Hepatic stellate cell (primary cell): ENCODE measurements at regions not wholly inside any gene's neighbourhood (a gene's known extent, or its start where the extent isn't known, plus 50 kb on each side); places are given as distances from the start of the nearest gene placed in this dataset.
"Not testable (repeated sequence)": the region's sequence is repeated elsewhere in the genome, so short reads cannot be mapped to it uniquely, and the experiment has no call there.

Experiments used
- DNase-seq: peaks from one replicate; pipeline ENCODE4 v3.0.0; 2011; ENCODE audit warnings: low spot score

DNA sequence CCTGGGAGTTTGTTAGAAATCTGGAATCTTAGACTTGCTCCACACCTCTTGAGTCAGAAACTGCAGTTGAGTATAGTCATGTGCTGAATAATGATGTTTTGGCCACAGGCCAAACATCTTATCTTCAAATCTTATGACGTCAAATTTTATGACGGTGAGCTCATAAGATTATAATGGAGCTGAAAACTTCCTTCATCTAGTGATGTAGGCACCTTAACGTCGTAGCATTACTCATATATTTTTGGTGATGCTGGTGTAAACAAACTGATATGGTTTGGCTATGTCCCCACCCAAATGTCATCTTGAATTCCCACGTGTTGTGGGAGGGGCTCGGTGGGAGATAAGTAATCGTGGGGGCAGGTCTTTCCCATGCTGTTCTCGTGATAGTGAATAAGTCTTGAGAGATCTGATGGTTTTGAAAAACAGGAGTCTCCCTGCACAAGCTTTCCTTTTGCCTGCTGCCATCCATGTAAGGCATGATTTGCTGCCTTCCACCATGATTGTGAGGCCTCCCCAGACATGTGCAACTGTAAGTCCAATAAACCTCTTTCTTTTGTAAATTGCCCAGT, 268.0 kb upstream of the PROK2 start:
- DNase-seq, result no peak

DNA sequence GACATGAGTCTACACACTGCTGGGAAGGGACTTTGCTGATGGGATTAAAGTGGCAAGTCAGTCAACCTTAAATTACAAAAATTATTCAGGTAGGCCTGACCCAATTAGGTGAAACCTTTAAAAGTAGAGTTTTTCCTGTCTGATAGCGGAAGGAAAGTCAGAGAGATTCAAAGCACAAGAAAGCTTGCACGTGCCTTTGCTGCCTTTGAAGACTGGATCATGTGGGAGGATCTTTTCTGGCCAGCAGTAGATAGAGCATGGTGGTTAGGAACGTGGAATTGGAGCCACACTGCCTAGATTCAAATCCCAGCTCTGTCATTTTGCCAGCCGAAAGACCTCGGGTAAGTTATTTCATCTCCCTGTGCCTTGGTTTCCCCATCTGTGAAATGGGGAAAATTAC, 265.8 kb upstream of the PROK2 start:
- DNase-seq, result no peak

DNA sequence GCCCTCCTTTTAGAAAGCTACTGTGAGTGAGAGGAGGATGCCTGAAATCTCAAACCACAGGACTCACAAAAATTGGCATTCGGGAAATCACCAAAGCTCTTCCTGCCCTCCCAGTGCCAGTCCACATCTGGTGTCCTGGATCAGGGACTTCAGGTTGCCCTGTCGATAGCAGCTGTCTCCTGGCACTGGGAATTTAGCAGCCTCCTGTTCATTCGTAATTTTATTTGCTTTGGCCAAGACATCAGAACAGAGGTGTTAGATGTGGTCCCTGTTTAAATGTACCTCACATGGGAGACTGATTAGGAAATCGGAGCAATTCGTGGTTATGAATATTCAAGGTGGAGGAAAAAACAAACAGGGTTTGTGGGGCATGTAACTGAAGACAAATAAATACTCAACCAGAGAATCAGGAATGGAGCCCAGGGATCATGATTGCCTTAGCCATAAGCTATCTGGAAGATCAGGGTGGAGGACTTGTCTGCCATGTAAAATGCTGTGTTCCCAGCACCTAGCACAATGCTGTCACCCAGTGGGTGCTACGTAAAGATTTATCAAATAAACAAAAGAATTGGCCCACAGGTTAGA, 265.2 kb upstream of the PROK2 start:
- no peak for DNase-seq

DNA sequence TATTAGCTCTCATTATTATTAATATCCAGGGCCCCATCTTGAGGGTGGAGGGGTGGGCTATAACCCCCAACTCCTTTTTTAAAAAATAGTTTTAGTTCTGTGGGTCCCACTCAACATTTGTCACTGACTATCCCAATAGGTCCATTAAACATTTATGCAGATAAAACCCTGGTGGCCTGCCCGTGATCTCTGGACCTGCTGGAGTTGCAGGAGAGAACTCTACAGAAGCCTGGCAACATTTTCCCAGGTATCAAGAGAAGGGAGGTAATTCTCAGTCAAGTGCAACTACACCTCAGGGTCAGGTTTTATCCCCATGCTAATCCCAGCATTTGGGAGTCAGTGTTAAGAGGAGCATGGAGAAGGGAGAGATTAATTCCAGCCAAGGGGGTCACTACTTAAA, 264.4 kb upstream of the PROK2 start:
- no peak for DNase-seq

DNA sequence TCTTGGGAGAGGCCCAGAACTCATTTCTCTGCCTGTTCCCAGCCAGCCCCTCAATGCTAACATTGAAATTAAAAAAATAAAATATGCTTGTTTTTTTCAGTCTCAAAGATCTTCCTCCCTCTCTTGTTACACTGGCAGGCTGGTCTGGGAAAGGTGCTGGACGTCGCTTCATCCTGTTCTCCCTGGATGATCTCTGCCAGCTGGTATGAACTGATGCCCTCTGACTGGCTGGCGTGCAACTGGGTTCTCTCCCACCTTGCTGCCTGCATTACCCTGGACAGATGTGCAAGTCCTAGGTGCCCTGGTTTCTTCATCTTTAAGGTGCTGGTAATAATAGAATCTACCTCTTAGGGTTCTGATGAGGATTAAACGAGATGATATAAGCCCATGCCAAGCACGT, 263.9 kb upstream of the PROK2 start:
- no peak for DNase-seq

DNA sequence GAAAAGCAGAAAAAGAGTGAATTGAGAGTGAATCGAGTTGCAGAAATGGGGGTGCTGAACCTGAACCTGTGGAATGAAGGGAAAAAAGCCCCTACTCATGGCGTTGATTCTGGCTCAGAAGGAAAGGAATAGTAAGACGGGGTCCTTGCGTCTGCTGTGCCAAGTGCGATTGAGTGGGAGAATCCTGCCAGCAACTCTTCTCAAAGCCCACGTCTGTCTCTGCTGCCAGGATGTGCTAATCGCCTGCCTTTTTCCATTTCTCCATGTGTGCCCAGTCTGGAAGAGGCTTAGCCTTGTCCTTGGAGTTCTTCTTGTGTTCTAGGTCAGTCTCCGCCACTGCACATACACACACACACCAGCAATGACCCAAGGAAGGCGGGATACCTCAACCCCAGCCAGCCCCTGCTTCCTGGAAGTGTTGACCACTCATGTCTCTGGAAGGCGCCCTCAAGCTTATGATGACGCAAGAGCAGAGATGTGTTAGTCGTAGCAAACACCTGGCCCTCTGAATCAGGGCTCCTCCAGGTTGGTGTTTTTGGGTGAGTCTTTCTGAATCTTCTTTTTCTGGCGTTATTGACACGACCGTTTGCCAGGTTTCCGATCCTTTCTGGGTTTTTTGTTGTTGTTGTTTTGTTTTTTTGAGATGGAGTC, 262.4 kb upstream of the PROK2 start:
- DNase-seq, result no peak

DNA sequence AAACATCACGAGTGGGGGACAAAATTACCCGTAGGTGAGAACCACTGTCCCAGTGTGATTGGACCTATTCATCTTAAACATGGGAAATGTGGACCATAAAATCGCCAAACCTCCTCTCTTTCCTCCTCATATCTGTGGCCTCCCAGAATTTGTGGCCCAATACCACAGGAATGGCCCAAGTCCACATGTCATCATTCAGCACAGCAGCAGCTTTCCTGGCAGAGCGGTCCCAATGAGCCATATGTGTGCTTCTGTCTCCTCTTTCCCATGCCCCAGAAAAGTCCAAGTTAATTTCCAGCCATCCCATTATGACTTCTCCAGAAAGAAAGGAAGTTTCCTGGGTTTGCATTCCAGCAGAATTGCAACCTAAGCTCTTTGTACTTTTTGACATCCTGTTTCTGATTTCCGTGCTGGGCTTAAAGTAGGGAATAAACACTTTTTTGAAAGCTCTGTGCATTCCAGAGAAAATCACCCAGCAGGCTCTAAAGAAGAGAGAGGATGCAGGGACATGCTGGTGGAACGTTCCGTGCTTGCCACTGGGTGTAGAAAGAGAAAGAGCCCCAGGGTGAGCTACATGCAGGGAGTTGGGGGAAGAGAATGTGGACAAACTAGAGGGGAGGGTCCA, 259.4 kb upstream of the PROK2 start:
- no peak for DNase-seq

DNA sequence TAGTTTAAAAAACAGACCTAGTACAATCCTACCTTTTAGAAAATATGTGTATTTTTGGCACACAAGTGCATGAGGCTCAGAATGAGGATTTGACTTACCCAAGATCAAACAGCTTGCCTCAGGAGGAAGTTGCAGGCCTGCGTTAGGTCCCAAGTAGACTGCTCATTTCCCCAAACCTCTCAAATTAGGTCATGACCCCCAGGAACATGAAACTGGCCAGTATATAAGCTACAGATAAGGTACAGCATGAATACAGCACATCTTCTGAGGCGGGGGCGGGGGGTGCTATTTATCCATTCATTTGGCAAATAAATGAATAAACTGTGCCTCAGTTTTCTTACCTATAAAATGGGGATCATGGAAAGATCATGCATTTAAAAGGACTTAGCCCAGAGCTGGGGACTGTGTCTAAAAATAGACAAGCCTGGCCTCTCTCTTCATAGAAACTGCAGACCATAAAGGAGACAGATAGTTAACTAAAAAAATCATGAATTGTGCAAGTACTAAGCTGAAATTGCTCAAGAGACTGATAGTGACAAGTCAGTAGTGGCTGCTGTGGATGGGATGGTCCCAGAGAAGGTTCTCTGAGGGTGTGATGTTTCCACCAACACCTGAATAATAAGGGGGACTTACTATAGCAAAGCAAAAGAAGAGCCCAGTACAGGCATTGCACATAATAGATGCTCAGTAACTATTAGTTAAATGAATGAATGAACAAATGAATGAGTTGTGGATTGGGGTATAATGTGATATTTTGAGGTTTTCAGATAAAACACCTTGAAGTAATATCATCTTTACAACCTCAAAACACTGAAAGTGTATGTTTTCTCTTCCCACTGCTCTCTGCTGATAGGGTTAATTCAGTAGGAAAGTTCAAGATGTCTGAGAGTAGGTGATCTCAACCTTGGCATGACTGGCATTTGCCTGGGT, 258.5 kb upstream of the PROK2 start:
- no peak for DNase-seq

DNA sequence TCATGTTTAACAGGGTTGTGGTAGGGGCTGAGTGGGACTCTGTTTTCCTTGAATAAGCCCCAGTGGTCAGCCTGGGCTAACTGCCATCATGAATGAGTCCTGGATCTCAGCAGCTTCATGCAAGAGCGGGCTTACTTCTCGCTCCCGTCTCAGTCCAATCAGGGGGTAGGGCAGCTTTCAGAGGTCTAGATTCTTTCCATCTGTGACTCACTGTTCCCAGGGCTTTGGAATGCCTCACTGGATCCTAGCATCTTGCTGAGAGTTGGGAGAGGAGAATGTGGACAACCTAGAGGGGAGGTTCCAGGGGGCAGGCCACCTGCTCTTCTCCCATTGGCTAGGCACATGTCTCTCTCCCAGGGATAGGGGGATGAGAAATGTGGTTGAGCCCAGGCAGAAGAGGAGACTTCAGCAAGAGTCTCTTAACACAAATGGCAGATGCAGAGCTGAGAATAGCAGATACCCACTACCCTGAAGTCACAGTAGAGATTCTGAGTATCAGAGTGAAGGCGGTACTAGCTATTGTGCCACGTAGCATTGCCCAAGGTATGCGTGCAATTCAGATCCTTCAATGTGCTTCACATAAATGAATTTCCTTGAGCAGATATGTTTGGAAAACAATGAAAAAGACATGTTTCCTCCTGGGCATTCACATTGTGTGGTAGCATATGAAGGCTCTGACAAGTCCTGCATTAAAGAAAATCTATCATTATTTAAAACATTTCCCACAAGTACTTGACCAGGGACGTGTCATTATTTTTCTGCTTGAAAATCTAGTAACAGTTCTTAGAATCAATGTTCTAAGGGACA, 257.7 kb upstream of the PROK2 start:
- DNase-seq, result no peak

DNA sequence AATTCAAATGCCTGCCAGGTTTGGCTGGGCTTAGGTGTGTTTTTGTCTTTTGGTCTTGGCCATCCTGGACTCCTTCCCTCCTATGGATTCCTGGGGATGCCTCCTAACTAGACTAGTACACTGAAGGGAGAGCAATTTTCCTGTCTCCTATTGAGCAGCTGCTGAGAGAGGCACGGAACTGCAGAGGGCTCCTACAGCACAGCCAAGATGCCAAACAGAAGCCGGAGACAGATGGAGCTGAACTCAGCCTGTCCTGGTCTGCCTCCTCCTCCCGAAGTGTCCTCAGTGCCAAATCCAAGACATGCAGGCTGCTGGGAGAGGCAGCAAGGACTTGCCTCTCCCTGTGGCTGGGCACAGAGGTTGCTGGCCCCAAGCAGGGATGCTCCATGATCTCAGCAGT, 256.6 kb upstream of the PROK2 start:
- DNase-seq, result no peak

DNA sequence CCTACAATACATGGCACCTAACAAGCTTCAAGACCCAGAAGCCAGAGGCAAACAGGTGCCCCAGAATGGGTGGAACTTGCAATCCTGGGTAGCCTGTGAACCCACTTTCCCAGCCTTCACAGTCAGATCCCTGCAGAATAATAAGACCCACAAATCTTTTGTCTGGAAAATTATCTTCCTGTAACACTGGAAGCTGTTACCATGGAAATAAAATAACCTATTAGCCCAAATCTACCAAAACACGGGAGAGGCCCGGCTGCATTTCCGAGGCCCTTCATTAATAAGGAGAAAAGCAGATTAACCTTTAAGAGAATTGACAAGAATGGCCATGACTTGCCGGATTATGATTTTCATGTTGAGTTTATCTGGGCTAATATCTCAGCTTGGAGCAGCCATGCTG, 256.1 kb upstream of the PROK2 start:
- DNase-seq, result no peak

DNA sequence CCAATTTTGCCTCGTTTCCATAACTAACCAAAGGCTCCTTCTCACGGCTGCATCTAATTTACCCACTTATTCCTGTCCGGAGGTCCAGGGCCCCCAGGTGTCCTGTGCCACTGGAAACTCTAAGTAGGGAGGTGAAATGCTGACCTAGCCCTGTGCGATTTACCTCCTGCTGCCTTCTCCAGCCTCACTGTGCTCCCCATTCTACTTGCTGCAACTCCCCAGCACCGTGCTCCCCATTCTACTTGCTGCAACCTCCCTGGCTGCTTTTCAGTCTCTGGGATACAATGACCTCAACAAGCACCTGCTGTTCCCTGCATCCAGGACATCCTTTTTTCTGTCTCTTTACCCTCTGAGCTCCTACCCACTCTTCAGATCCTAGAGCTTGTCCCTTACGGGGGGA, 254.7 kb upstream of the PROK2 start:
- no peak for DNase-seq

DNA sequence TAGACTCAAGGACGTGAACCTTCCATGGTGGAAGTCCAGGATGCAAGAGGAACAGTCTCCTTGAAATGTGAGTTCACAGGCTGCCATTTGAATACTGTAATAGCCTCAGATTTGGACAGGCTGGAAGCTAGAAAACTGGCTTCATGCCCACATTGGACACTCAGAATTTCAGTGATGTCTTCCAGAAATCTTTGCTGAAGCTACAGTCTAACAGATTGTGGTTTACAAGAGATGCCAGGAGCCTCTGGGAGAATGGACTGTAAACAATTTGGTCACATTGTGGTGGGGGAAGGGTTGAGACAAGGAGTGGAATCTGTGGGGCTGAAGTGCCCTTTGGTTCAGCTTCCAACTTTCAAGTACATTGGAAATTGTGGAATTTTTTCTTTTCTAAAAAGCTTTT, 252.0 kb upstream of the PROK2 start:
- DNase-seq, result no peak

DNA sequence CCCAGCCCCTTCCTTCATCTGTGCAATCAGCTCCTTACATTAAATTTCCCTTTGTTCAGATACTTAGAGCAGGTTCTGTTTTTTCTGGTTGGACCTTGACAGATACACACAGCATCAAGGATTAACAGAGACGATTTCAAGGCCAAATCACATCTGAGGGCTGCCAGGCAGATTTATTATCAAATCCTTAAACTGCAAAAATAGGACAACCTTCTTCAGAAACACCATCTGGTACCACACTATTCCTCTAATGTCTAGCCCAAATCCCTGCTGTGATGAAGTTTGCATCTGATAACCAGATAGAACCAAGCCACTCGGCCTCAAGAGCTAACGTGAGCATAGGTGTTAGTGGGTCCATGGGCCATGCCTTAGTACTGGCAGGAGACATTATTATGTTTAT, 250.7 kb upstream of the PROK2 start:
- DNase-seq, result no peak

DNA sequence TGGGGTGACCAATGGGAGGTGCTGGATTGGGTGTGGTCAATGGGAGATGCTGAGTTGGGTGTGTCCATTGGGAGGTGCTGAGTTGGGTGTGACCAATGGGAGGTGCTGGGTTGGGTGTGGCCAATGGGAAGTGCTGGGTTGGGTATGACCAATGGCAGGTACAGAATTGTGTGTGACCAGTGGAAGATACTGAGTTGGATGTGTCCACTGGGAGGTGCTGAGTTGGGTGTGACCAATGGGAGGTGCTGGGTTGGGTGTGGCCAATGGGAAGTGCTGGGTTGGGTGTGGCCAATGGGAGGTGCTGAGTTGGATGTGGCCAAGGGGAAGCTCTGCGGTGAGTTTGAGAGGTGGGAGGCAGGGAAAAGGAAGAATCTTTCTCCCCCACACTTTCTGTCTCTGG, 250.0 kb upstream of the PROK2 start:
- no peak for DNase-seq

DNA sequence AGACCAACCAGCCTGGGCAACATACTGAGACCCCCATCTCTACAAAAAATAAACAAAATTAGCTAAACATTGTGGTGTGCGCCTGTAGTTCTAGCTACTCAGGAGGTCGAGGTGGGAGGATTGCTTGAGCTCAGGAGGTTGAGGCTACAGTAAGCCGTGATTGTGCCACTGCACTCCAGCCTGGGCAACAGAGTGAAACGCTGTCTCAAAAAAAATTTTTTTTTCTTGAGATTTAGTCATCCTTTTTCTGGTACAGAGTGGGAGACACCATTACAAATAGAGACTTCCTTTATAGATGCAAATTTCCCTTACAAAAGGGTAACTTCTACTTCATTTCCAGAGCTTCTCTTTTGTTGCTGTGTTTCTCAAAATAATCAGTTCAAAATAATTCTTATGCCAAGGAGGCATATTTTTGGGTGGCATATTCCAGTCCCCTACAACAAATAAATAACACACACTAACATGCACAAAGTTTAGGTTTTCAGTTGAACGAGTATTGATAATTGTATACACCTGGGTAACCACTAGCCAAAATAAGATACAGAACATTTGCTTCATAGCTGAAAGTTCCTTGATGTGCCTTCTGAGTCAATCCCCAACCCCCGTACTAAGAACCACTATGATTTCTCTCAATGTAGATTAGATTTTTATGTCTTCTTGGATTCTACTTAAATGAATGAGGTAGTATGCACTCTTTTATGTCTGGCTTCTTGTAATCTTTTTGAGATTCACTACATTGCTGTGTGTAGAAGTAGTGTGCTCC, 248.9 kb upstream of the PROK2 start:
- no peak for DNase-seq

DNA sequence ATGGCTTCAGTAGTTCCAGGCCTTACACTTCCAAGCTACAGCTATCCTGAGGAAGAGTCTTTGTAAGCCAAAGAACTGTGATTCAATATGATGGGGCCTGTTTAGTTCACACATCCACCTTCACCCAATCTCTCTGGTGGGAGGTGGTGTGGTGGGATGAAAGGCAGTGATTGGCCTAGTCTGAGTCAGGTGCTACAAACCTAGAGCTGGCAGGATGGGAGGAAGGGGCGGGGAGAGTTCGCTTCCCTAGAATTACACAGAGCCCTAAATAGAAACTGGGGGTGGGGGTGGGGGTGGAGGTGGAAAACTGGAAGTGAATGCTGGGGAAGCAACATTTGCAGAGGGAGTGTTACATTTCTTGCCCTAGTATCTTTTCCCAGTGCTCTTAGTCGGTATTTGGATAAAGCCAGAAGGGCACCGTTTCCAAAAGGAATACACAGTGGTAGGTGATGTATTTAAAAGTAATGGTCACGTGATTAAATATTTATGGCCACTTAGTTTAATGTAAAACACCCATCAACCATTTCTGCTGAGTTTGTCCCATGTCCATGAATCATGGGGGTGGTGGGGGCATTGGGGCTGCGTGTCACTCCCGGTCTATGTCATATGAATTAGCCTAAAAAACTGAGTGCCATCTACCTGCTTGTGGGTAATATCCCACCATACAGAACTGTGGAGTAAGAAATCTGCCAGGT, 247.6 kb upstream of the PROK2 start:
- no peak for DNase-seq

DNA sequence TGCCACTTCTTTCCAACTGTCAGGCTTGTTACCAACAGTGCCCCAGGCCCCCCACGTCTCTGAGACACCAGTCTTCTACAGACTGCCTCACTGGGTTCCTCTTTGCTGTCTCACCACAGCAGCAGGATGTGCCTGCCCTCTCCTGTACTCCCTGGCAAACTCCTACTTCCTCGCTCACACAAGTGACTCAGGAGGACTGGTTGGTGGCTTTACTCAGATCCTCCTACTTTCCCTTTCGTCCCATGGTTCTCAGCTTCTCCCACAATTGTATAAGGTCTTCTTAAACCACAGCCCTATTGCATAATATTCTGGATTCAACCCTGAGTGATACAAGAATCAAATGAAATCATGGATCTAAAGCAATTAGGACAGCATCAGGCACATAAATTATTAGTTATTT, 246.6 kb upstream of the PROK2 start:
- no peak for DNase-seq

DNA sequence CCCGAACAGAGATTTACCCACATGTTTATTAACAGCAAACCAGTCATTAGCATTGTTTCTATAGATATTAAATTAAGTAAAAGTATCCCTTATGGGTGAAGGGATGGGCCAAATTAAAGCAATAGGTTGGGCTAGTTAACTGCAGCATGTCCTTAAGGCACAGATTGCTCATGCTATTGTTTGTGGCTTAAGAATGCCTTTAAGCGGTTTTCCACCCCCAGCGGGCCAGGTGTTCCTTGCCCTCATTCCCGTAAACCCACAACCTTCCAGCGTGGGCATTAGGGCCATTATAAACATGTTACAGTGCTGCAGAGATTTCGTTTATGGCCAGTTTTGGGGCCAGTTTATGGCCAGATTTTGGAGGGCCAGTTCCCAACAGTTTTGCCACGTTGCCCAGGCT, 245.3 kb upstream of the PROK2 start:
- not testable (repeated sequence) for DNase-seq

DNA sequence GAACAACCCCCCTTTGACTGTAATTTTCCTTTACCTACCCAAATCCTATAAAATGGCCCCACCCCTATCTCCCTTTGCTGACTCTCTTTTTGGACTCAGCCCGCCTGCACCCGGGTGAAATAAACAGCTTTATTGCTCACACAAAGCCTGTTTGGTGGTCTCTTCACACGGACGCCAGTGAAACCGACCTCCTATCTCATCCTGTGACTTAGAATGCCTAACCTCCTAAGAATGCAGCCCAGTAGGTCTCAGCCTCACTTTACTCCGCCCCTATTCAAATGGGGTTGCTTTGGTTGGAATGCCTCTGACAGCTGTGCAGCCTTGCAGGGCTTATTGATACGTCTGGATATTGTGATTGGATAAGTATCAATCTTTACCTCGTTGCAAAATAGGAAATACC, 243.8 kb upstream of the PROK2 start:
- not testable (repeated sequence) for DNase-seq
